ENCODE measurements at regions not wholly inside any gene's neighbourhood (a gene's known extent, or its start where the extent isn't known, plus 50 kb on each side); places are given as distances from the start of the nearest gene placed in this dataset.

GRCh38 chr2:191578031-191578430 lies 99.9 kb upstream of the NABP1 start:
- no peak overlapping the region for H3K4me3 Mint-ChIP-seq
- intact Hi-C loops (cut with DNase I, micrococcal nuclease) = no loop called here
- no peaks in the 10 kb centered on the region for H3K4me1 Mint-ChIP-seq (ENCODE audit: low read depth)
- ChIA-PET CTCF (no interaction called here), POLR2A (no interaction called here)
- H3K36me3 Mint-ChIP-seq (ENCODE audit: low read depth) = no peaks in the 10 kb centered on the region
- no peaks in the 10 kb centered on the region for H3K9me3 Mint-ChIP-seq
- H3K27me3 ChIP-seq (ENCODE audit: control insufficient read depth in 1 of 2, insufficient read depth in 2 of 2, low read length in 2 of 2) = no peaks in the 10 kb centered on the region
- H3K9me3 ChIP-seq (ENCODE audit: control insufficient read depth in 1 of 2, insufficient read depth in 1 of 2, low read length in 2 of 2) = no peaks in the 10 kb centered on the region
- no peak overlapping the region for H3K27ac ChIP-seq (ENCODE audit: low read depth in 1 of 2, low read length in 2 of 2)
- DNase-seq (no peak), ATAC-seq (ENCODE audit: poor library complexity) (no peak)
- no peaks in the 10 kb centered on the region for H3K27me3 Mint-ChIP-seq
- H3K4me3 ChIP-seq (ENCODE audit: low read length) = no peak overlapping the region
- TF ChIP-seq, protein P1, sequence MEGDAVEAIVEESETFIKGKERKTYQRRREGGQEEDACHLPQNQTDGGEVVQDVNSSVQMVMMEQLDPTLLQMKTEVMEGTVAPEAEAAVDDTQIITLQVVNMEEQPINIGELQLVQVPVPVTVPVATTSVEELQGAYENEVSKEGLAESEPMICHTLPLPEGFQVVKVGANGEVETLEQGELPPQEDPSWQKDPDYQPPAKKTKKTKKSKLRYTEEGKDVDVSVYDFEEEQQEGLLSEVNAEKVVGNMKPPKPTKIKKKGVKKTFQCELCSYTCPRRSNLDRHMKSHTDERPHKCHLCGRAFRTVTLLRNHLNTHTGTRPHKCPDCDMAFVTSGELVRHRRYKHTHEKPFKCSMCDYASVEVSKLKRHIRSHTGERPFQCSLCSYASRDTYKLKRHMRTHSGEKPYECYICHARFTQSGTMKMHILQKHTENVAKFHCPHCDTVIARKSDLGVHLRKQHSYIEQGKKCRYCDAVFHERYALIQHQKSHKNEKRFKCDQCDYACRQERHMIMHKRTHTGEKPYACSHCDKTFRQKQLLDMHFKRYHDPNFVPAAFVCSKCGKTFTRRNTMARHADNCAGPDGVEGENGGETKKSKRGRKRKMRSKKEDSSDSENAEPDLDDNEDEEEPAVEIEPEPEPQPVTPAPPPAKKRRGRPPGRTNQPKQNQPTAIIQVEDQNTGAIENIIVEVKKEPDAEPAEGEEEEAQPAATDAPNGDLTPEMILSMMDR (IDR thresholded peaks at IDR 0.05) = no peak
- no peaks in the 10 kb centered on the region for H3K4me1 ChIP-seq (ENCODE audit: insufficient read depth, low read length)
- H3K36me3 ChIP-seq (ENCODE audit: insufficient read depth, low read length) = no peaks in the 10 kb centered on the region
- no peak overlapping the region for H3K27ac Mint-ChIP-seq

DNA sequence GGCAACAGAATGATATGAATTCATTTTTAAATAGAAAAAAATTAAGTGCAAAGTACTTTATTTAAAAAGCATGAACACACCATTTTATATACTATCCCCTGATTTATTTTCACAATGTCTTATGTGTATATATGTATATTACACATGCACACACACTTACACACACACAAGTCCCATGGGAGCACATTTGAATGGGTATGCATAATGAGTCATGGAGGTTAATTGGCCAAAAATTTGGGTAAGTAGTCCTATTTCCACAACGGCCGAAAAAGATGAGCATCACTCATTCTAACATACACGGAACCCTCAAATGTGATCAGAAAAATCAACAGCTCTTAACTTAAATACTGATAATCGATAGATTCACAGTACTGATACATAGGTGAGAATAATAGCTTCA lies 97.4 kb upstream of the NABP1 start:
- Histone ChIP-seq H3K9me3 (ENCODE audit: control insufficient read depth in 1 of 2, insufficient read depth in 1 of 2, low read length in 2 of 2) (no peaks in the 10 kb centered on the region), H3K27ac (ENCODE audit: low read depth in 1 of 2, low read length in 2 of 2) (no peak overlapping the region), H3K4me1 (ENCODE audit: insufficient read depth, low read length) (no peaks in the 10 kb centered on the region), H3K36me3 (ENCODE audit: insufficient read depth, low read length) (no peaks in the 10 kb centered on the region), H3K27me3 (ENCODE audit: control insufficient read depth in 1 of 2, insufficient read depth in 2 of 2, low read length in 2 of 2) (no peaks in the 10 kb centered on the region), H3K4me3 (ENCODE audit: low read length) (no peak overlapping the region)
- Mint-ChIP-seq H3K4me1 (ENCODE audit: low read depth) (no peaks in the 10 kb centered on the region), H3K36me3 (ENCODE audit: low read depth) (no peaks in the 10 kb centered on the region), H3K27ac (no peak overlapping the region), H3K27me3 (no peaks in the 10 kb centered on the region), H3K9me3 (no peaks in the 10 kb centered on the region), H3K4me3 (no peak overlapping the region)
- DNase-seq (no peak), ATAC-seq (ENCODE audit: poor library complexity) (no peak)
- POLR2A ChIA-PET = no interaction called here
- intact Hi-C loops (cut with DNase I, micrococcal nuclease) = no loop called here
- TF ChIP-seq, protein P1 (IDR thresholded peaks at IDR 0.05) = no peak
- CTCF ChIA-PET = no interaction called here

GRCh38 chr2:191581003-191581402 lies 96.9 kb upstream of the NABP1 start:
- Histone ChIP-seq H3K27ac (ENCODE audit: low read depth in 1 of 2, low read length in 2 of 2) (no peak overlapping the region), H3K9me3 (ENCODE audit: control insufficient read depth in 1 of 2, insufficient read depth in 1 of 2, low read length in 2 of 2) (no peaks in the 10 kb centered on the region), H3K27me3 (ENCODE audit: control insufficient read depth in 1 of 2, insufficient read depth in 2 of 2, low read length in 2 of 2) (no peaks in the 10 kb centered on the region), H3K4me3 (ENCODE audit: low read length) (no peak overlapping the region), H3K4me1 (ENCODE audit: insufficient read depth, low read length) (no peaks in the 10 kb centered on the region), H3K36me3 (ENCODE audit: insufficient read depth, low read length) (no peaks in the 10 kb centered on the region)
- ChIA-PET POLR2A (no interaction called here), CTCF (no interaction called here)
- intact Hi-C loops (cut with DNase I, micrococcal nuclease) = no loop called here
- TF ChIP-seq, protein P1 (IDR thresholded peaks at IDR 0.05) = no peak
- no peak overlapping the region for H3K4me3 Mint-ChIP-seq
- no peak for ATAC-seq (ENCODE audit: poor library complexity)
- H3K27ac Mint-ChIP-seq = no peak overlapping the region
- no peaks in the 10 kb centered on the region for H3K9me3 Mint-ChIP-seq
- no peaks in the 10 kb centered on the region for H3K4me1 Mint-ChIP-seq (ENCODE audit: low read depth)
- DNase-seq = no peak
- H3K27me3 Mint-ChIP-seq = no peaks in the 10 kb centered on the region
- no peaks in the 10 kb centered on the region for H3K36me3 Mint-ChIP-seq (ENCODE audit: low read depth)

Measured in CD4-positive, alpha-beta T cell (primary cell).